ENCODE measurements at regions not wholly inside any gene's neighbourhood (a gene's known extent, or its start where the extent isn't known, plus 50 kb on each side); places are given as distances from the start of the nearest gene placed in this dataset.
A peak's percentile ranks its signal among the peaks of the same experiment; 100 is the strongest.

DNA sequence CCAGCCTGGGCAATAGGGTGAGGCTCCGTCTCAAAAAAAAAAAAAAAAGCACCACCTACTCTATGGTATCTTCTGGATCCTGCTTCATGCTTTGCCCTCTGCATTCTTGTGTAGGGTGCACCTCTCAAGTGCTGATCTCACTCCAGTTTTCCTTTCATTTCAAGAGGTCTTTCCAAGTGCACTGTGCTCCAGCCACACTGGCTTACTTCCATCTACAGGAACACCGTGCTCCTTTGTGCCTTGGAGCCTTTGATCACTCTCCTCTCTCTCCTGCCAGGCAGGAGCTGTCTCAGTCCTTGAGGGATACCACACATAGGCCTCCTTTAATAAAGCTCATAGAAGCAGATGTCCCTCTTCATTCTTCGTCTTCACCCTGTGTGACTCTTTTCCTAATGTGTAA lies 55.4 kb upstream of the GREM2 start:
- Histone ChIP-seq H3K4me1 (peaks cover 0 to 3% (median 0%) of the 10 kb centered on the region in 4 donors), H3K27ac (no peak overlapping the region), H3K36me3 (no peaks in the 10 kb centered on the region), H3K27me3 (no peaks in the 10 kb centered on the region), H3K9me3 (no peaks in the 10 kb centered on the region), H3K4me3 (no peak overlapping the region)
- intact Hi-C loops (cut with DNase I; ENCODE audit: low total_unique reads): no loop called here
- no peak for DNase-seq
- in situ Hi-C loops (cut with MboI; ENCODE audit: low pct_ligation_motif_present in 1 of 4, low pct_unique_long_range_greater_than_20kb in 1 of 4, low sequenced_read_pairs in 3 of 4): no loop called here
- TF ChIP-seq, protein P1, sequence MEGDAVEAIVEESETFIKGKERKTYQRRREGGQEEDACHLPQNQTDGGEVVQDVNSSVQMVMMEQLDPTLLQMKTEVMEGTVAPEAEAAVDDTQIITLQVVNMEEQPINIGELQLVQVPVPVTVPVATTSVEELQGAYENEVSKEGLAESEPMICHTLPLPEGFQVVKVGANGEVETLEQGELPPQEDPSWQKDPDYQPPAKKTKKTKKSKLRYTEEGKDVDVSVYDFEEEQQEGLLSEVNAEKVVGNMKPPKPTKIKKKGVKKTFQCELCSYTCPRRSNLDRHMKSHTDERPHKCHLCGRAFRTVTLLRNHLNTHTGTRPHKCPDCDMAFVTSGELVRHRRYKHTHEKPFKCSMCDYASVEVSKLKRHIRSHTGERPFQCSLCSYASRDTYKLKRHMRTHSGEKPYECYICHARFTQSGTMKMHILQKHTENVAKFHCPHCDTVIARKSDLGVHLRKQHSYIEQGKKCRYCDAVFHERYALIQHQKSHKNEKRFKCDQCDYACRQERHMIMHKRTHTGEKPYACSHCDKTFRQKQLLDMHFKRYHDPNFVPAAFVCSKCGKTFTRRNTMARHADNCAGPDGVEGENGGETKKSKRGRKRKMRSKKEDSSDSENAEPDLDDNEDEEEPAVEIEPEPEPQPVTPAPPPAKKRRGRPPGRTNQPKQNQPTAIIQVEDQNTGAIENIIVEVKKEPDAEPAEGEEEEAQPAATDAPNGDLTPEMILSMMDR (IDR thresholded peaks at IDR 0.05): no peak
- TF ChIP-seq POLR2A (IDR thresholded peaks at IDR 0.05) (no peak), POLR2AphosphoS5 (IDR thresholded peaks at IDR 0.05) (peak in 2 of 3 donors; percentile 29 to 74), EP300 (IDR thresholded peaks at IDR 0.05; ENCODE audit: low read depth) (no peak)
- 68 to 76% methylated on average over 2 to 3 of the region's 3 CpGs for WGBS, 2 donors (ENCODE audit: low coverage in 1 of 2)

DNA sequence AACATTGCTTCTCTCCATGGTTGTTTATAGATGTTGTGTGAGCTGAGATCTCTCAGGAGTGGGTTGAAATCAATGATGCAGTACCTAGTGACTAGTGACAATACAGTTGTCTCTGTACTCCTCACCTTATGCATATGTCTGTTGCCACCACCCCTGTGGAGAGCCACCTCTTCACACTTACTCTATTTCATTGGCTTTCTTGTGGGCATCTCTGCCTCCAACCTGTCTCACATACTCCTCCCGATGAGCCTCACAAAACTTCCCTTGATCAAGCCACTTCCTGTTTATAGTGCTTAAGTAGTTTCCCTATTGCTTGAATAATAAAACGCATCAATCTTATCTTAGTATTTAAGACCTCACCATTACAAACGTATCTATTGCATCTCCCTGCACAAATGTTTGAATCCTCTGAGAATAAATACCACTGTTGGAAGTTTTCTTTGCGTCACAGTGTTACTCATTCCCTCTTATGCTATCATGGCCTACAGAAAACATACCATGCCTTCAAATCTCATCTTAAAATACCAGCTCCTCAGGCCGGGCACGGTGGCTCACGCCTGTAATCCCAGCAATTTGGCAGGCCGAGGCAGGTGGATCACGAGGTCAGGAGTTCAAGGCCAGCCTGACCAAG lies 54.7 kb upstream of the GREM2 start:
- no peak overlapping the region for H3K27ac ChIP-seq
- WGBS, 2 donors (ENCODE audit: low coverage in 1 of 2): 53 to 65% methylated on average over 4 to 9 of the region's 9 CpGs
- no peak for DNase-seq
- no peak overlapping the region for H3K4me3 ChIP-seq
- H3K9me3 ChIP-seq: no peaks in the 10 kb centered on the region
- TF ChIP-seq, protein P1 (IDR thresholded peaks at IDR 0.05): no peak
- TF ChIP-seq POLR2A (IDR thresholded peaks at IDR 0.05) (no peak), POLR2AphosphoS5 (IDR thresholded peaks at IDR 0.05) (no peak), EP300 (IDR thresholded peaks at IDR 0.05; ENCODE audit: low read depth) (no peak)
- no peaks in the 10 kb centered on the region for H3K36me3 ChIP-seq
- in situ Hi-C loops (cut with MboI; ENCODE audit: low pct_ligation_motif_present in 1 of 4, low pct_unique_long_range_greater_than_20kb in 1 of 4, low sequenced_read_pairs in 3 of 4) (no loop called here), intact Hi-C loops (cut with DNase I; ENCODE audit: low total_unique reads) (no loop called here)
- H3K27me3 ChIP-seq: no peaks in the 10 kb centered on the region
- H3K4me1 ChIP-seq: no peaks in the 10 kb centered on the region

DNA sequence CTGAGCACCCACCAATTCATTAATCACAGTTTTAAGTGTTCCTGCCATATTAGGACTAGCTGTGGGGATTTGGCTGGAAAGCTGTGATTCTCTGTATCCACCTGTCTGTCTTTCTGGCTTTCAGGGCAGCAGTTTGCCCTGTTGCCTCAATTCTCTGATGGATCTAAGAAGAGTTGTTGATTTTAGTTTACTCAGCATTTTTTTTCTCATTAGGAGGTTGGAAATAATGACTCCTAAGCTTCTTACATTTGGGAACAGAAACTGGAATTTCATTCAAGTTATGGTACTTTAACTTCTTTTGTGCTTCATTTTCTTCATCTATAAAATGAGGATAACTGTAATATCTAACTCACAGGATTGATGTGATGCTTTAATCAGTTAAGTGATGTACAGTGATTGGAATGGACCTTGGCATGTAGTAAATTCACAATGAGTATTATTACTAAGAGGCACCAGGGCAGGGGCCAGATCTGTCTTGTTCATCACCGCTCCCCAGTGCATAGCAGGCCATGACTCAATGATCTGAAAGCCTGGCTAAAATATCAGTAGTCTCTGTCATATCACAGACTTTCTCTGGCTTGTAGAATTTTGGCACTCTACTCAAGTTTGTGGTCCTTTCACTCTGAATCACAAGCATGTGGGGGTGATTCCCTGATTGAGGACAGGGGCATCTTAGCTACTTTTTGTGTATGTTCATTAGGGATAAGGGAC lies 51.4 kb upstream of the GREM2 start:
- no peak overlapping the region for H3K27ac ChIP-seq
- no peaks in the 10 kb centered on the region for H3K27me3 ChIP-seq
- TF ChIP-seq POLR2AphosphoS5 (IDR thresholded peaks at IDR 0.05): no peak
- TF ChIP-seq, protein P1 (IDR thresholded peaks at IDR 0.05): no peak
- no peak for TF ChIP-seq POLR2A (IDR thresholded peaks at IDR 0.05)
- no peak for TF ChIP-seq EP300 (IDR thresholded peaks at IDR 0.05; ENCODE audit: low read depth)
- no peaks in the 10 kb centered on the region for H3K4me1 ChIP-seq
- WGBS, 2 donors (ENCODE audit: low coverage in 1 of 2): 92% methylated on average over 1 of the region's 1 CpG; no CpG with 5 or more reads in 1 of the 2 donors
- intact Hi-C loops (cut with DNase I; ENCODE audit: low total_unique reads) (no loop called here), in situ Hi-C loops (cut with MboI; ENCODE audit: low pct_ligation_motif_present in 1 of 4, low pct_unique_long_range_greater_than_20kb in 1 of 4, low sequenced_read_pairs in 3 of 4) (no loop called here)
- no peak for DNase-seq
- no peak overlapping the region for H3K4me3 ChIP-seq
- no peaks in the 10 kb centered on the region for H3K9me3 ChIP-seq
- H3K36me3 ChIP-seq: no peaks in the 10 kb centered on the region

Small RNA genes in the stretch of these regions (small RNA-seq; reads per million reads assigned to genes)
- gene RF00019: 0 reads per million in 4 donors
